GM10248 (cell line): ENCODE measurements at regions not wholly inside any gene's neighbourhood (a gene's known extent, or its start where the extent isn't known, plus 50 kb on each side); places are given as distances from the start of the nearest gene placed in this dataset.
A peak's percentile ranks its signal among the peaks of the same experiment; 100 is the strongest.

ENCODE experiments used
- CTCF ChIA-PET: fragments of 300-600 bp; sonication (Branson Sonifier 250); formaldehyde crosslinking; extraction: SDS; loops from one replicate; lab custom pipeline; 2021; ENCODE audit warnings: antibody characterized with exemption; lab: Yijun Ruan, JAX
- POLR2A ChIA-PET: fragments of 350-650 bp; sonication (Branson Sonifier 250); formaldehyde crosslinking; extraction: SDS; loops from one replicate; lab custom pipeline; 2020; ENCODE audit warnings: antibody characterized with exemption; lab: Yijun Ruan, JAX
- DNase-seq: peaks from one replicate; pipeline ENCODE4 v3.0.0; 2012; ENCODE audit errors: extremely low spot score
- CTCF ChIP-seq: IDR thresholded peaks from 2 replicates; pipeline ENCODE4 v1.5.1; 2012; ENCODE audit warnings: mild to moderate bottlenecking, low read depth; ENCODE audit errors: extremely low read depth, missing control alignments, control extremely low read depth

GRCh38 chr6:142537612-142538478 is 236.0 kb downstream of the ADGRG6 start:
- DNase-seq, result no peak
- CTCF ChIA-PET, result interaction anchor here (0.9 to 2.5 kb wide), 2 partner anchors 13 to 63 kb away, joined by 3 to 7 read pairs; no protein-coding TSS in a partner anchor

GRCh38 chr6:142542704-142543233 is 241.0 kb downstream of the ADGRG6 start:
- ChIA-PET CTCF (no interaction called here), POLR2A (no interaction called here)
- no peak for TF ChIP-seq CTCF
- no peak for DNase-seq

More at GRCh38 chr6:142537612-142538478, 236.0 kb downstream of the ADGRG6 start:
- peak; percentile 30 for TF ChIP-seq CTCF
- POLR2A ChIA-PET, result no interaction called here

GRCh38 chr6:142543606-142544005 is 241.8 kb downstream of the ADGRG6 start:
- ChIA-PET CTCF (no interaction called here), POLR2A (no interaction called here)
- no peak for DNase-seq
- TF ChIP-seq CTCF, result no peak

GRCh38 chr6:142544199-142544838 is 242.5 kb downstream of the ADGRG6 start:
- no peak for DNase-seq
- POLR2A ChIA-PET, result no interaction called here
- CTCF ChIA-PET, result no interaction called here
- TF ChIP-seq CTCF, result no peak

- no peak for DNase-seq
- CTCF ChIA-PET, result no interaction called here
- TF ChIP-seq CTCF, result no peak
- POLR2A ChIA-PET, result interaction anchor here (0.6 kb wide), 1 partner anchor 1540 kb away, joined by 4 read pairs; no protein-coding TSS in a partner anchor
These were observed 243.3 kb downstream of the ADGRG6 start for GRCh38 chr6:142545147-142545546.

GRCh38 chr6:142548566-142548965 is 246.8 kb downstream of the ADGRG6 start:
- ChIA-PET POLR2A (no interaction called here), CTCF (no interaction called here)
- DNase-seq, result no peak
- no peak for TF ChIP-seq CTCF
